Panc1 (cell line): ENCODE measurements at regions not wholly inside any gene's neighbourhood (a gene's known extent, or its start where the extent isn't known, plus 50 kb on each side); places are given as distances from the start of the nearest gene placed in this dataset.

Experiments used
- ATAC-seq: fragments of 200-7000 bp; cut with Tn5 transposase; 2 replicates; pipeline ENCODE4 v1.9.1; 2020; ENCODE audit warnings: mild to moderate bottlenecking, moderate library complexity
- BruUV-seq: library from RNA; stranded (reverse); fragments of 400-500 nt; replicated peaks from 2 replicates; lab custom pipeline; 2021; lab: Mats Ljungman, UMichigan
- CTCF ChIA-PET: fragments of 300-600 bp; sonication (Branson Sonifier 250); formaldehyde crosslinking; loops from one replicate; lab custom pipeline; 2022; ENCODE audit warnings: antibody characterized with exemption; lab: Charles Lee
- POLR2A ChIA-PET: fragments of 300-600 bp; sonication (Branson Sonifier 250); formaldehyde crosslinking; loops from one replicate; lab custom pipeline; 2022; ENCODE audit warnings: antibody characterized with exemption; lab: Charles Lee
- DNase-seq: peaks from one replicate; pipeline ENCODE4 v3.0.0-alpha.2; 2010; ENCODE audit warnings: low read depth, low spot score
- H3K27ac ChIP-seq: 2 replicates; pipeline ENCODE4 v1.5.1; 2011; ENCODE audit warnings: mild to moderate bottlenecking, low read length, inconsistent platforms
- H3K27me3 ChIP-seq: fragments of 200-500 bp; sonication (Bioruptor generic); 2 replicates; pipeline ENCODE4 v1.6.0; 2014; ENCODE audit warnings: low read length, inconsistent platforms; ENCODE audit not compliant: control insufficient read depth, insufficient read depth
- H3K36me3 ChIP-seq: fragments of 200-500 bp; sonication (Bioruptor generic); 2 replicates; pipeline ENCODE4 v1.5.1; 2014; ENCODE audit warnings: inconsistent platforms, mild to moderate bottlenecking, low read length, moderate library complexity; ENCODE audit not compliant: control insufficient read depth, insufficient read depth
- H3K4me1 ChIP-seq: 2 replicates; pipeline ENCODE4 v1.5.1; 2011; ENCODE audit warnings: inconsistent platforms, mild to moderate bottlenecking, low read length, moderate library complexity; ENCODE audit not compliant: control insufficient read depth, insufficient read depth
- H3K4me3 ChIP-seq, 2 experiments: 2 replicates each; pipeline ENCODE4 v1.5.1; 2011 to 2012; ENCODE audit warnings: low read depth in 2 of 2, low read length in 2 of 2, mild to moderate bottlenecking in 2 of 2, inconsistent platforms in 1 of 2, moderate library complexity in 1 of 2
- H3K9me3 ChIP-seq: fragments of 200-500 bp; sonication (Bioruptor generic); 2 replicates; pipeline ENCODE4 v1.5.1; 2014; ENCODE audit warnings: low read depth, mild to moderate bottlenecking, inconsistent platforms, low read length, moderate library complexity; ENCODE audit not compliant: control insufficient read depth, insufficient read depth
- CTCF ChIP-seq: fragments of 450-650 bp; IDR thresholded peaks from 2 replicates; pipeline ENCODE4 v1.5.1; 2017; ENCODE audit warnings: mild to moderate bottlenecking
- POLR2AphosphoS5 ChIP-seq: IDR thresholded peaks from 2 replicates; pipeline ENCODE4 v1.6.1; 2012; ENCODE audit warnings: mild to moderate bottlenecking, low read depth, low read length, moderate library complexity
- REST ChIP-seq, 2 experiments: IDR thresholded peaks; 2 replicates each; pipeline ENCODE4 v1.6.1; 2011 to 2012; ENCODE audit warnings: low read depth in 2 of 2, control low read depth in 1 of 2, low read length in 1 of 2, mild to moderate bottlenecking in 1 of 2, moderate library complexity in 1 of 2; ENCODE audit not compliant: insufficient read depth in 1 of 2
- SIN3A ChIP-seq: IDR thresholded peaks from 2 replicates; pipeline ENCODE4 v1.6.1; 2012; ENCODE audit warnings: low read depth, mild to moderate bottlenecking, low read length, moderate library complexity, borderline replicate concordance; ENCODE audit not compliant: insufficient read depth
- TCF7L2 ChIP-seq: IDR thresholded peaks from 2 replicates; pipeline ENCODE4 v1.6.1; 2011; ENCODE audit warnings: mild to moderate bottlenecking, low read depth, low read length, inconsistent platforms
- in situ Hi-C: cut with HindIII; loops from 2 replicates; pipeline ENCODE4 v1.10.0; 2016; ENCODE audit warnings: low sequenced_read_pairs, low pct_unique_long_range_greater_than_20kb
- intact Hi-C: fragments of 100-400 bp; cut with micrococcal nuclease; formaldehyde crosslinking; loops from one replicate; pipeline ENCODE4 v1.10.0; 2022; ENCODE audit not compliant: unreplicated experiment

- in situ Hi-C loops = no loop called here
- intact Hi-C loops = loop anchor here (5.0 kb wide), 1 partner anchor 360 kb away; no protein-coding TSS in a partner anchor
- no peak for ATAC-seq
- no peak for DNase-seq
- no peaks in the 10 kb centered on the region for H3K9me3 ChIP-seq
- ChIA-PET POLR2A (no interaction called here), CTCF (no interaction called here)
- no peaks in the 10 kb centered on the region for H3K36me3 ChIP-seq
- BruUV-seq = no TSS peak
- H3K27me3 ChIP-seq = peaks cover 27% of the 10 kb centered on the region
- H3K4me1 ChIP-seq = no peaks in the 10 kb centered on the region; the same call in 1 of the 2 replicates
- TF ChIP-seq SIN3A (no peak), TCF7L2 (no peak), CTCF (no peak), REST (IDR thresholded peaks at IDR 0.05; ENCODE audit: insufficient read depth in 1 of 2, low read depth in 2 of 2, low read length in 1 of 2) (no peak), POLR2AphosphoS5 (no peak)
- H3K4me3 ChIP-seq = no peak overlapping the region
- H3K27ac ChIP-seq = no peak overlapping the region
Measured at GRCh38 chr7:131686833-131687232, 130.4 kb upstream of the PODXL start.

GRCh38 chr7:131683536-131684125, 127.2 kb upstream of the PODXL start:
- CTCF ChIA-PET = no interaction called here
- H3K4me3 ChIP-seq = no peak overlapping the region
- POLR2A ChIA-PET = no interaction called here
- no peak for DNase-seq
- H3K4me1 ChIP-seq = no peaks in the 10 kb centered on the region; the same call in 1 of the 2 replicates
- no peaks in the 10 kb centered on the region for H3K9me3 ChIP-seq
- no TSS peak for BruUV-seq
- H3K27ac ChIP-seq = no peak overlapping the region
- H3K27me3 ChIP-seq = peaks cover 25% of the 10 kb centered on the region
- in situ Hi-C loops = no loop called here
- intact Hi-C loops = no loop called here
- no peaks in the 10 kb centered on the region for H3K36me3 ChIP-seq
- no peak for ATAC-seq
- no peak for TF ChIP-seq REST (IDR thresholded peaks at IDR 0.05; ENCODE audit: insufficient read depth in 1 of 2, low read depth in 2 of 2, low read length in 1 of 2)
